GM12872 (cell line): ENCODE measurements at regions not wholly inside any gene's neighbourhood (a gene's known extent, or its start where the extent isn't known, plus 50 kb on each side); places are given as distances from the start of the nearest gene placed in this dataset.

Experiments used
- TF ChIP-seq, protein P1 (sequence below): IDR thresholded peaks from 3 replicates; pipeline ENCODE4 v1.5.1; 2011; ENCODE audit warnings: low read depth, mild to moderate bottlenecking, low read length, moderate library complexity; ENCODE audit not compliant: insufficient read depth

DNA sequence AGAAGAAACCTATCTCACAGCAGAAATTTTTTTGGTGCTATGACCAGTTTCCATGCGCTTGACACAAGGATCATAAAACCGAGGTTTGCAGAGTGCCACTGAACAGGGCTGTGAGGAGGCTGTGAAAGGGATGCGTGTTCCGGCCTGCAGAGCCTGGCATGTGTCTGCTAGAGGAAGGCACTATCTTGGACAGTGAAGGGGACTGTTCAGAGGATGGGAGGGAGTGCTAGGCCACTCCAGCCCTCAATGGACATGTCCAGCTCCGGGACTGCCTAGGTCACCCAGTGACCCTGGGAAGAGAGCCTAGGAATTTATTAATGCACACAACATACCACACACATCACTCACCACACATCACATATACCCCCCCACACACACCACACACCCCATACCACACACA lies 275.9 kb downstream of the GADD45G start:
- TF ChIP-seq, protein P1, sequence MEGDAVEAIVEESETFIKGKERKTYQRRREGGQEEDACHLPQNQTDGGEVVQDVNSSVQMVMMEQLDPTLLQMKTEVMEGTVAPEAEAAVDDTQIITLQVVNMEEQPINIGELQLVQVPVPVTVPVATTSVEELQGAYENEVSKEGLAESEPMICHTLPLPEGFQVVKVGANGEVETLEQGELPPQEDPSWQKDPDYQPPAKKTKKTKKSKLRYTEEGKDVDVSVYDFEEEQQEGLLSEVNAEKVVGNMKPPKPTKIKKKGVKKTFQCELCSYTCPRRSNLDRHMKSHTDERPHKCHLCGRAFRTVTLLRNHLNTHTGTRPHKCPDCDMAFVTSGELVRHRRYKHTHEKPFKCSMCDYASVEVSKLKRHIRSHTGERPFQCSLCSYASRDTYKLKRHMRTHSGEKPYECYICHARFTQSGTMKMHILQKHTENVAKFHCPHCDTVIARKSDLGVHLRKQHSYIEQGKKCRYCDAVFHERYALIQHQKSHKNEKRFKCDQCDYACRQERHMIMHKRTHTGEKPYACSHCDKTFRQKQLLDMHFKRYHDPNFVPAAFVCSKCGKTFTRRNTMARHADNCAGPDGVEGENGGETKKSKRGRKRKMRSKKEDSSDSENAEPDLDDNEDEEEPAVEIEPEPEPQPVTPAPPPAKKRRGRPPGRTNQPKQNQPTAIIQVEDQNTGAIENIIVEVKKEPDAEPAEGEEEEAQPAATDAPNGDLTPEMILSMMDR = no peak

DNA sequence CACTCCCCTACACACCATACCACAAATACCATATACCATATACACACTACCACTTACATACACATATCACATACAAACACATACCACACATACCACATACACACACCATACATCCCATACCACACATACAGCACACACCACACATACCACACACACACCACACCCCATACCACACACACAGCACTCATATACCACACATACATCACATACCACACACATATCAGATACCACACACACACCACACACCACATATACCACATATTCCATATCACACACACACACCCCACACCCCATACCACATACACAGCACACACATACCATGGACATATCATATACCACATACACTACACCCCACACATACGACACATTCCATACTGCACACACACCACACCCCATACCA lies 276.6 kb downstream of the GADD45G start:
- TF ChIP-seq, protein P1 = no peak

DNA sequence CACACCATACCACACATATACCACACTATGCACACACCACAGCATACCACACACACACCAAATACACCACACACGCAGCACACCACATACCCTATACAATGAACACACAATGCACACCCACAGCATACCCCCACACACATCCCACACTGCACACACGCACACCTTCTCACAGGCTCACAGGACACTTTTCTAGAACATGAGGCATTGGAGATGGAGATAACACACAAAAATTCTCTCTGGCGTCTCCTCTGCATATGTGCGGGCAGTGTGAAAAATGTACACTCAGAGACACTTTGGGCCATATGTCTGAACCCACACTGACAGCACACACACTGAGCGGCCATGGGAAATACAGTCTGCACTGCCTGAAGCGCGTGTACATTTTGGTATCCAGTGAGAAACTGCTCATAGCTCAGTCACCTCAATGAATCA lies 278.1 kb downstream of the GADD45G start:
- TF ChIP-seq, protein P1 = no peak

DNA sequence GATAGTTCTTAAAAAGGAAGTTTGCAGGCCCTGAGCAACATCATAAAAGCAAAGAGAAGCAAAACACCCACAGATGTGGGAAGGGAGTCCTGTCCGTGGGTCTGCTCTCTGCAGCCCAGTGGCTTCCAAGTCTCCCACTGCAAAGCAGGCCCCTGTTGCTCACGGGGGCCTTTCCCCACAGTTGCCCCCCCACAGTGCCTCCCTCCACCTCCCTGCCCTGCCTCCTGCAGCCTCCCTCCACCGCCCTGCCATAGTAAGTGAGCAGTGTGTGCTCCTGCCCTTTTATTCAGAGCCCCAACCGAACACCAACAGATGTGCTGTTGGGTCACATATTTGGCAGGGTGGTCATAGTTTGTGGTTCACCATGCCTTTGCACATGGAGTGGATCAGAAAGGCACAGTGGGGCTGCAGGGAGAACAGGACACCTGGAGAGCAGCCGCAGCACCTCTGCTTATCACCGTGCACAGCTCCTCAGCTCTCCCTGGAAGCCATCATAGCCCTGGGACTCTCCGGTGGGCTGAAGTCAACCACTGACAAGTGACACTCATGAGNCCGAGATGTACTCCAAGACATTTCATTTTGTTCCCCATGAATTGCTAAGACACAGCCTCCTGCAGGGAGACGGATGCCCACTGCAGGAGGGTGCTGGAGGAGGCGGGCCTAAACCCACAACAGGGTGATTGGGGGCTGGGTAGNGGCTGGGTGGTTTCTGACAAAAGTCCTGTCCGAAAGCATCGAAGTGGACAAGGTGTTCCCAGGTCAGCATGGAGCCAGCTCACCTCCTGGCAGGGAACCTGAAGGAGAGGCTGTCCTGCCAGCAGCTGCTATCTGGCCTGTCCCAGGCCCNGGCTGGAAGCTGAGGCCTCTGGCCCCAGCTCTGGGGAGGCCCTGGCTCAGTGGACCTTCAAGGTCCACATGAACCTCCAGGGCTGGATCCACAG lies 278.9 kb downstream of the GADD45G start:
- TF ChIP-seq, protein P1 = no peak

DNA sequence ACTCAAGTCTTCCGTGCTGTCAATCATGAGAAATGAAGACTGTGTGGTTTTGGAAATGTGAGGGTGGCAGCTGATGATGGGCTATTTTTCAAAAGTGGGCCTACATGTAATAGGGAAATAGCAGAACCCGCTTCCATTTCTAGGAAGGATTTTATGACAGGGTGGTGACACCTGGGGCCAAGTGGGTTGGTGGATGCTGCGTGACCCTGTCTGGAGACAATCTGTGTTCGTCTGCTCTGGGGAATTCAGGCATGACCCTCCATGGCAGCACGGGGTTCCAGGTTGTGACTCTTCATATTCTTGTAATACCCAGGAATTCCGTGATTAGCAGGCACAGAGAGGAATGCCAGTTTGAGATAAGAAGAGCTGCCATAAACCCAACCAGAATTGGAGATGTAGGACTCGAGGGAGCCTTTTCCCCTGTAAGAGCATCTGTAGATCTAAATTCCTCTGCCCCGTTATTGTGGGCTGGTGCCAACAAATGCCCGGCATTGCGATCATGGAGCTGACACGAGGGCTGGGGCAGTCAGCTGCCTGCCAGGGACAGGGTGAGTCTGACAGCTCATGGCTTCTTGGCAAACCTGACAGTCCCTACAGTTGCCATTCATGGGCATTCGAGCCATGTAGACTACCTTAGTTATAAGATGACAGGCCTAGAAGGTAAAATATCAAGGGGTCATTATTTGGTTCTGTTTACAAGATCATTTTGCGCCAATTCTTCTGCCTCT lies 279.7 kb downstream of the GADD45G start:
- TF ChIP-seq, protein P1 = no peak

DNA sequence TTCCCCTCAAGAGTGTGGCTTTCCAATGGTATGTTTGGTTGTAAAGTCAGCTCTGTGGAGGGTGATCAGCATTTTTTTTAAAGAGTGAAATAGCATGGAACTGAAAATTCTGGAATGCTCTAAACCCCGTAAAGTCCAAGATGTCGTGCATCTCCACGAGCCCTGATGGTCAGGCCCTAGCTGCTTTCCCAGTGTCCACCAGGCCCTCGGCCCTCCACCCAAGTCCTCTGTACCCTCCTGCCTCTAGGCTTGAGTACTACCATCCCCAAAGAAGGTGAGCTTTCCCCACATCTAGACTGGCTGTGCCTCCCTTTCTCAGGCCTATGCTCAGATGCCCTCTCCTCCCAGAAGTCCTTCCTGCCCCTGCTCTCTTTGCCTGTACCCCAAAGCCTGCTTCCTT lies 280.3 kb downstream of the GADD45G start:
- TF ChIP-seq, protein P1 = no peak

DNA sequence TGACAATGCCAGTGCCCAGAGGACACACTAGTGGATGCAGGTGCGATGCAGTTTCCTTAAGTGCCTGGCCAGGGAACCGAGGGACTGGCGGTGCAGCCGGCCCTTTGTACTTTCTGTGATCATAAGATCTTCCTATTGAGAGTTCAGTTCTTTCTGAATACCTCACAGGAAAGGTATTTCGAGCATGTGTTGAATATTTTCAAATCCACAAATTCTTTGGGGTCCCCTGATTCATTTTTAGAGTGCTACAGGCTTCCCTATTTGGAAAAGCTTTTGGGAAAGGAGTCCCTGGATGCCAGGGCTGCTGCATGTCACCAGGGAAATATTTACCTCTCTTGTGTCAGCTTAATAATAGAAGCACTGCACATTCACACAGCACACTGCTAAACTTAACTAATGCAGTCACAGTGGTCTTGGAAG lies 281.5 kb downstream of the GADD45G start:
- TF ChIP-seq, protein P1 = no peak
